ENCODE measurements at regions not wholly inside any gene's neighbourhood (a gene's known extent, or its start where the extent isn't known, plus 50 kb on each side); places are given as distances from the start of the nearest gene placed in this dataset.

GRCh38 chr3:127369356-127369935, 81.6 kb upstream of the PRR20G start:
- H3K4me3 ChIP-seq (ENCODE audit: low read depth, low read length), result no peak overlapping the region
- DNase-seq (ENCODE audit: low read depth), result no peak
- TF ChIP-seq CTCF (IDR thresholded peaks at IDR 0.05; ENCODE audit: low read depth, low read length, missing control alignments), result no peak

GRCh38 chr3:127368186-127369032, 80.6 kb upstream of the PRR20G start:
- no peak overlapping the region for H3K4me3 ChIP-seq (ENCODE audit: low read depth, low read length)
- DNase-seq (ENCODE audit: low read depth), result no peak
- TF ChIP-seq CTCF (IDR thresholded peaks at IDR 0.05; ENCODE audit: low read depth, low read length, missing control alignments), result no peak

GRCh38 chr3:127367593-127367992, 79.7 kb upstream of the PRR20G start:
- no peak for DNase-seq (ENCODE audit: low read depth)
- TF ChIP-seq CTCF (IDR thresholded peaks at IDR 0.05; ENCODE audit: low read depth, low read length, missing control alignments), result no peak

GRCh38 chr3:127366383-127366782, 78.5 kb upstream of the PRR20G start:
- no peak for DNase-seq (ENCODE audit: low read depth)
- TF ChIP-seq CTCF (IDR thresholded peaks at IDR 0.05; ENCODE audit: low read depth, low read length, missing control alignments), result no peak

More at GRCh38 chr3:127367593-127367992, 79.7 kb upstream of the PRR20G start:
- no peak overlapping the region for H3K4me3 ChIP-seq (ENCODE audit: low read depth, low read length)

GRCh38 chr3:127365163-127365798, 77.4 kb upstream of the PRR20G start:
- no peak overlapping the region for H3K4me3 ChIP-seq (ENCODE audit: low read depth, low read length)
- DNase-seq (ENCODE audit: low read depth), result no peak
- TF ChIP-seq CTCF (IDR thresholded peaks at IDR 0.05; ENCODE audit: low read depth, low read length, missing control alignments), result no peak

More at GRCh38 chr3:127366383-127366782, 78.5 kb upstream of the PRR20G start:
- no peak overlapping the region for H3K4me3 ChIP-seq (ENCODE audit: low read depth, low read length)

- no peak overlapping the region for H3K4me3 ChIP-seq (ENCODE audit: low read depth, low read length)
- no peak for TF ChIP-seq CTCF (IDR thresholded peaks at IDR 0.05; ENCODE audit: low read depth, low read length, missing control alignments)
- no peak for DNase-seq (ENCODE audit: low read depth)
Observed at GRCh38 chr3:127363891-127364290, 76.0 kb upstream of the PRR20G start.

Data from GM12864 (cell line).